ENCODE measurements at regions not wholly inside any gene's neighbourhood (a gene's known extent, or its start where the extent isn't known, plus 50 kb on each side); places are given as distances from the start of the nearest gene placed in this dataset.

GRCh38 chr2:164142755-164143154 is 406.9 kb upstream of the FIGN start:
- H3K36me3 ChIP-seq (ENCODE audit: control insufficient read depth in 2 of 4, insufficient read depth in 4 of 4, low read length in 3 of 4) = no peaks in the 10 kb centered on the region

More at GRCh38 chr2:164142755-164143154, 406.9 kb upstream of the FIGN start:
- ChIA-PET CTCF (ENCODE audit: partially characterized antibody) (interaction anchor here (1.6 kb wide), 1 partner anchor 15 kb away, joined by 4 read pairs; no protein-coding TSS in a partner anchor), POLR2A (ENCODE audit: partially characterized antibody) (no interaction called here)
- Histone ChIP-seq H4K8ac (ENCODE audit: extremely low read depth, insufficient read depth, low read length) (no peak overlapping the region), H3K4me3 (ENCODE audit: extremely low read depth in 1 of 4, insufficient read depth in 2 of 4, low read depth in 3 of 4, low read length in 4 of 4) (no peak overlapping the region), H2BK20ac (ENCODE audit: low read length) (no peak overlapping the region), H4K20me1 (replicated peaks in 1 of 2; ENCODE audit: control insufficient read depth in 1 of 2, insufficient read depth in 2 of 2, low read length in 2 of 2) (no peaks in the 10 kb centered on the region), H3K79me2 (ENCODE audit: control insufficient read depth in 1 of 2, insufficient read depth in 2 of 2, low read length in 2 of 2) (no peaks in the 10 kb centered on the region), H2BK12ac (ENCODE audit: low read depth, low read length) (no peak overlapping the region), H3K79me1 (ENCODE audit: low read depth, low read length) (no peaks in the 10 kb centered on the region), H3K18ac (ENCODE audit: extremely low read depth, low read length) (no peak overlapping the region), H3K23me2 (ENCODE audit: low read depth, low read length) (no peaks in the 10 kb centered on the region), H2BK120ac (replicated peaks; ENCODE audit: low read depth, low read length) (no peak overlapping the region), H4K5ac (ENCODE audit: insufficient read length, low read depth, low read length) (no peak overlapping the region), H3K9me3 (ENCODE audit: insufficient read depth in 2 of 2, low read depth in 1 of 2, low read length in 1 of 2) (no peaks in the 10 kb centered on the region; a peak in 1 of 4 replicates), H4K91ac (replicated peaks; ENCODE audit: insufficient read length, low read length) (no peak overlapping the region), H2BK5ac (ENCODE audit: low read depth, low read length) (no peak overlapping the region), H3K27me3 (replicated peaks in 1 of 4; ENCODE audit: control insufficient read depth in 3 of 4, extremely low read depth in 1 of 4, insufficient read depth in 3 of 4, low read length in 3 of 4) (no peaks in the 10 kb centered on the region), H2BK15ac (ENCODE audit: low read length) (no peak overlapping the region), H3K14ac (ENCODE audit: insufficient read length) (no peak overlapping the region), H3K27ac (ENCODE audit: low read depth, low read length) (no peak overlapping the region), H3K4me2 (ENCODE audit: insufficient read depth in 1 of 2, low read depth in 2 of 2, low read length in 2 of 2) (no peak overlapping the region), H3K4me1 (replicated peaks in 1 of 4; ENCODE audit: control insufficient read depth in 3 of 4, insufficient read depth in 4 of 4, low read length in 3 of 4) (no peaks in the 10 kb centered on the region), H3K56ac (replicated peaks; ENCODE audit: insufficient read length, low read depth, low read length) (no peak overlapping the region), H3K4ac (replicated peaks; ENCODE audit: insufficient read length, low read depth, low read length) (no peak overlapping the region), H2AK5ac (ENCODE audit: low read depth, low read length) (no peak overlapping the region), H3K9ac (replicated peaks in 1 of 4; ENCODE audit: extremely low read depth in 1 of 4, low read depth in 3 of 4, low read length in 3 of 4) (no peak overlapping the region), H3K23ac (ENCODE audit: insufficient read length) (no peak overlapping the region), H2AFZ (ENCODE audit: low read length) (no peak overlapping the region)
- FAIRE-seq = no peak
- TF ChIP-seq KDM1A (IDR thresholded peaks at IDR 0.05; ENCODE audit: borderline replicate concordance, low read length) (no peak), ATF3 (IDR thresholded peaks at IDR 0.05; ENCODE audit: insufficient read depth, low read depth, low read length) (no peak), CTCF (IDR thresholded peaks at IDR 0.05; ENCODE audit: control extremely low read depth in 1 of 3, insufficient read depth in 1 of 3, low read depth in 1 of 3, low read length in 3 of 3) (no peak)
- WGBS, 2 experiments (ENCODE audit: extremely low coverage in 1 of 2, insufficient coverage in 1 of 2, insufficient read length in 1 of 2, insufficient replicate concordance in 2 of 2, low coverage in 1 of 2, low lambda C conversion rate in 2 of 2, missing lambda C conversion rate in 1 of 2) = 92% methylated on average over 5 of the region's 5 CpGs; no CpG with 5 or more reads in 1 of the 2 experiments
- DNase-seq (ENCODE audit: low read depth in 1 of 2, low spot score in 2 of 2) = no peak

Measured in H1 (cell line).